GM18502 (cell line): ENCODE measurements at regions not wholly inside any gene's neighbourhood (a gene's known extent, or its start where the extent isn't known, plus 50 kb on each side); places are given as distances from the start of the nearest gene placed in this dataset.

ENCODE experiments used
- ATAC-seq: cut with Tn5 transposase; IDR thresholded peaks from one replicate; pipeline ENCODE4 v1.9.1; 2021; ENCODE audit warnings: mild to moderate bottlenecking; ENCODE audit not compliant: unreplicated experiment, poor library complexity

GRCh38 chr14:76599559-76600287 is 161.5 kb upstream of the VASH1 start:
- no peak for ATAC-seq

GRCh38 chr14:76603713-76604112 is 157.6 kb upstream of the VASH1 start:
- ATAC-seq, result no peak

- ATAC-seq, result no peak
Measured at GRCh38 chr14:76607510-76607909, 153.8 kb upstream of the VASH1 start.

GRCh38 chr14:76612654-76613053 is 148.6 kb upstream of the VASH1 start:
- ATAC-seq, result no peak

GRCh38 chr14:76613616-76614015 is 147.7 kb upstream of the VASH1 start:
- no peak for ATAC-seq

GRCh38 chr14:76615331-76615730 is 145.9 kb upstream of the VASH1 start:
- ATAC-seq, result no peak

GRCh38 chr14:76617440-76617839 is 143.8 kb upstream of the VASH1 start:
- ATAC-seq, result no peak

GRCh38 chr14:76636602-76637001 is 124.7 kb upstream of the VASH1 start:
- no peak for ATAC-seq

GRCh38 chr14:76638841-76639240 is 122.4 kb upstream of the VASH1 start:
- no peak for ATAC-seq

GRCh38 chr14:76639606-76640229 is 121.5 kb upstream of the VASH1 start:
- ATAC-seq, result no peak

- ATAC-seq, result no peak
Measured at GRCh38 chr14:76640923-76641395, 120.3 kb upstream of the VASH1 start.

GRCh38 chr14:76641541-76641940 is 119.7 kb upstream of the VASH1 start:
- no peak for ATAC-seq

GRCh38 chr14:76643887-76644286 is 117.4 kb upstream of the VASH1 start:
- no peak for ATAC-seq

- ATAC-seq, result no peak
Measured at GRCh38 chr14:76644855-76645518, 116.3 kb upstream of the VASH1 start.

GRCh38 chr14:76647697-76648298 is 113.5 kb upstream of the VASH1 start:
- ATAC-seq, result peak; percentile 42

GRCh38 chr14:76651410-76652055 is 109.7 kb upstream of the VASH1 start:
- no peak for ATAC-seq

- ATAC-seq, result no peak
Measured at GRCh38 chr14:76653875-76654572, 107.2 kb upstream of the VASH1 start.

- no peak for ATAC-seq
Measured at GRCh38 chr14:76654573-76655108, 106.6 kb upstream of the VASH1 start.

GRCh38 chr14:76655331-76655730 is 105.9 kb upstream of the VASH1 start:
- no peak for ATAC-seq

GRCh38 chr14:76656592-76656991 is 104.7 kb upstream of the VASH1 start:
- ATAC-seq, result no peak
